ENCODE measurements at regions not wholly inside any gene's neighbourhood (a gene's known extent, or its start where the extent isn't known, plus 50 kb on each side); places are given as distances from the start of the nearest gene placed in this dataset.

DNA sequence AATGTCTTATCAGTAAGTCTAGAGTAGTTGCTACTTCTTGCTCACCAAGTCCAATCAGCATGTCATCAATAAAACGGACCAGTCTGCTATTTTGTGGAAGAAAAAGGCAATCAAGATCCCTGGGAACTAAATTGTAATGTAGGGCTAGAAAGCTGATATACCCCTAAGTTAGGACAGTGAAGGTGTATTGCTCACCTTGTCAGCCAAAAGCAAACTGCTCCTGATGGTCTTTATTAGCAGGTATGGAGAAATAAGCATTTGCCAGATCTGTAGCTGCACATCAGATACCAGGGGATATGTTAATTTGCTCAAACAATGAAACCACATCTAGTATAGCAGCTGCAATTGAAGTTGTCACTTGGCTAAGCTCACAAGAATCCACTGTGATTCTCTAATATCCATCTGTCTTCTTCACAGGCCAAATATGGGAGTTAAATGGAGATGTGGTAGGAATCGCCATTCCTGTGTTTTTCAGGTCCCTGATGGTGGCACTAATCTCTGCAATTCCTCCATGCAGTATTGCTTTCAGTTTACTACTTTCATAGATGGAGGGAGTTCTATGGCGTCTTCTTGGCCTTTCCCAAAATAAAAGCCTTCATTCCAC is 75.0 kb downstream of the TMEM237 start:
- no peak overlapping the region for H2AK5ac ChIP-seq (ENCODE audit: insufficient read length, low read length)
- H4K8ac ChIP-seq (replicated peaks; ENCODE audit: insufficient read length, low read depth, low read length): no peak overlapping the region
- H4K20me1 ChIP-seq (ENCODE audit: control insufficient read depth, insufficient read depth, insufficient read length): no peaks in the 10 kb centered on the region
- H2AFZ ChIP-seq (ENCODE audit: low read length): no peak overlapping the region
- no peak overlapping the region for H2BK20ac ChIP-seq (ENCODE audit: low read depth, low read length, poor library complexity, severe bottlenecking)
- no peak for DNase-seq
- no peak overlapping the region for H3K27ac Mint-ChIP-seq
- H3K79me1 ChIP-seq (ENCODE audit: insufficient read depth, low read depth, low read length, poor library complexity, severe bottlenecking): no peaks in the 10 kb centered on the region
- H3K9me3 Mint-ChIP-seq: peaks cover 4 to 5% of the 10 kb centered on the region in 2 experiments; a peak in 3 of 5 replicates
- H3K79me2 ChIP-seq (ENCODE audit: insufficient read depth, low read length): no peaks in the 10 kb centered on the region
- H2BK15ac ChIP-seq (ENCODE audit: low read depth, low read length): no peak overlapping the region
- no peaks in the 10 kb centered on the region for H3K27me3 ChIP-seq (ENCODE audit: insufficient read depth, low read length)
- H3K23ac ChIP-seq (ENCODE audit: insufficient read length, low read depth, low read length): no peak overlapping the region
- H3K36me3 Mint-ChIP-seq (ENCODE audit: insufficient read depth in 1 of 3, low read depth in 3 of 3): peaks cover 0 to 4% (median 0%) of the 10 kb centered on the region in 3 experiments; a peak in 2 of 7 replicates
- no peak overlapping the region for H2BK12ac ChIP-seq (ENCODE audit: insufficient read length, low read depth, low read length)
- no peak overlapping the region for H4K91ac ChIP-seq (ENCODE audit: insufficient read length, low read depth, low read length)
- no peak overlapping the region for H3K9ac ChIP-seq (ENCODE audit: extremely low read depth, insufficient read length, low read length)
- H2BK5ac ChIP-seq (ENCODE audit: insufficient read length, low read length): no peak overlapping the region
- no peak overlapping the region for H3K4me3 Mint-ChIP-seq
- no peak overlapping the region for H3K18ac ChIP-seq (ENCODE audit: insufficient read length, low read depth, low read length)
- no peak overlapping the region for H3T11ph ChIP-seq (ENCODE audit: low read length)
- no peak overlapping the region for H3K4me2 ChIP-seq (ENCODE audit: insufficient read depth, insufficient read length, low read length)
- H3K9me3 ChIP-seq (ENCODE audit: control insufficient read depth, low read depth, low read length): no peaks in the 10 kb centered on the region
- WGBS (ENCODE audit: extremely low coverage, insufficient read length, low lambda C conversion rate): no CpG with 5 or more reads among the region's 3 CpGs
- H3K56ac ChIP-seq (ENCODE audit: insufficient read length, low read depth, low read length): no peak overlapping the region
- H2BK120ac ChIP-seq (ENCODE audit: low read depth, low read length, poor library complexity, severe bottlenecking): no peak overlapping the region
- no peak overlapping the region for H4K5ac ChIP-seq (ENCODE audit: insufficient read length, low read depth, low read length)
- H3K4ac ChIP-seq (ENCODE audit: low read depth, low read length): no peak overlapping the region
- H3K27me3 Mint-ChIP-seq (ENCODE audit: low read depth): no peaks in the 10 kb centered on the region
- TF ChIP-seq, protein P1, sequence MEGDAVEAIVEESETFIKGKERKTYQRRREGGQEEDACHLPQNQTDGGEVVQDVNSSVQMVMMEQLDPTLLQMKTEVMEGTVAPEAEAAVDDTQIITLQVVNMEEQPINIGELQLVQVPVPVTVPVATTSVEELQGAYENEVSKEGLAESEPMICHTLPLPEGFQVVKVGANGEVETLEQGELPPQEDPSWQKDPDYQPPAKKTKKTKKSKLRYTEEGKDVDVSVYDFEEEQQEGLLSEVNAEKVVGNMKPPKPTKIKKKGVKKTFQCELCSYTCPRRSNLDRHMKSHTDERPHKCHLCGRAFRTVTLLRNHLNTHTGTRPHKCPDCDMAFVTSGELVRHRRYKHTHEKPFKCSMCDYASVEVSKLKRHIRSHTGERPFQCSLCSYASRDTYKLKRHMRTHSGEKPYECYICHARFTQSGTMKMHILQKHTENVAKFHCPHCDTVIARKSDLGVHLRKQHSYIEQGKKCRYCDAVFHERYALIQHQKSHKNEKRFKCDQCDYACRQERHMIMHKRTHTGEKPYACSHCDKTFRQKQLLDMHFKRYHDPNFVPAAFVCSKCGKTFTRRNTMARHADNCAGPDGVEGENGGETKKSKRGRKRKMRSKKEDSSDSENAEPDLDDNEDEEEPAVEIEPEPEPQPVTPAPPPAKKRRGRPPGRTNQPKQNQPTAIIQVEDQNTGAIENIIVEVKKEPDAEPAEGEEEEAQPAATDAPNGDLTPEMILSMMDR (conservative IDR thresholded peaks at IDR 0.05): no peak
- no peak overlapping the region for H3K27ac ChIP-seq (ENCODE audit: insufficient read length, low read depth, low read length)
- no peaks in the 10 kb centered on the region for H3K4me1 Mint-ChIP-seq
- H3K23me2 ChIP-seq (ENCODE audit: insufficient read length, low read depth, low read length, poor library complexity, severe bottlenecking): no peaks in the 10 kb centered on the region
- H3K14ac ChIP-seq (ENCODE audit: insufficient read depth, low read length): no peak overlapping the region
- no peaks in the 10 kb centered on the region for H3K4me1 ChIP-seq (ENCODE audit: insufficient read depth, low read length)
